Suprapubic skin (tissue), 4 donors: ENCODE measurements at regions not wholly inside any gene's neighbourhood (a gene's known extent, or its start where the extent isn't known, plus 50 kb on each side); places are given as distances from the start of the nearest gene placed in this dataset.

ENCODE experiments used
- DNase-seq, 2 donors: peaks; one replicate each; pipeline ENCODE4 v3.0.0-alpha.2; 2019; ENCODE audit warnings: low spot score in 2 of 2
- H3K27ac ChIP-seq: fragments of 200-600 bp; sonication (generic); one replicate; pipeline ENCODE4 v1.5.1; 2019
- H3K27me3 ChIP-seq: fragments of 200-600 bp; sonication (generic); one replicate; pipeline ENCODE4 v1.5.1; 2019
- H3K36me3 ChIP-seq: fragments of 200-600 bp; sonication (generic); one replicate; pipeline ENCODE4 v1.5.1; 2019
- H3K4me1 ChIP-seq: fragments of 200-600 bp; sonication (generic); one replicate; pipeline ENCODE4 v1.5.1; 2019
- H3K4me3 ChIP-seq: fragments of 200-600 bp; sonication (generic); one replicate; pipeline ENCODE4 v1.5.1; 2019; ENCODE audit warnings: mild to moderate bottlenecking
- H3K9me3 ChIP-seq: fragments of 200-600 bp; sonication (generic); one replicate; pipeline ENCODE4 v1.5.1; 2019
- EP300 ChIP-seq: sonication (generic); formaldehyde crosslinking; IDR thresholded peaks from one replicate; pipeline ENCODE4 v1.6.1; 2017; ENCODE audit warnings: antibody characterized with exemption
- POLR2A ChIP-seq, 2 donors: fragments of 450-650 bp; IDR thresholded peaks; one replicate each; pipeline ENCODE4 v1.6.1; 2017; ENCODE audit warnings: antibody characterized with exemption in 2 of 2, mild to moderate bottlenecking in 2 of 2, moderate library complexity in 2 of 2
- POLR2AphosphoS5 ChIP-seq, 3 donors: sonication (generic); formaldehyde crosslinking; IDR thresholded peaks; one replicate each; pipeline ENCODE4 v1.6.1; 2017; ENCODE audit warnings: antibody characterized with exemption in 3 of 3
- WGBS: methylation state at CpG from one replicate; pipeline ENCODE4 v1.1.5; 2018; 5-methylcytosine and 5-hydroxymethylcytosine counted together
- TF ChIP-seq, protein P1 (sequence below), 2 donors: fragments of 200-600 bp in 1 of 2; fragments of 450-650 bp in 1 of 2; sonication (generic) in 1 of 2; IDR thresholded peaks; one replicate each; pipeline ENCODE4 v1.5.1; 2016 to 2019; ENCODE audit warnings: antibody characterized with exemption in 2 of 2, mild to moderate bottlenecking in 1 of 2, moderate library complexity in 1 of 2

DNA sequence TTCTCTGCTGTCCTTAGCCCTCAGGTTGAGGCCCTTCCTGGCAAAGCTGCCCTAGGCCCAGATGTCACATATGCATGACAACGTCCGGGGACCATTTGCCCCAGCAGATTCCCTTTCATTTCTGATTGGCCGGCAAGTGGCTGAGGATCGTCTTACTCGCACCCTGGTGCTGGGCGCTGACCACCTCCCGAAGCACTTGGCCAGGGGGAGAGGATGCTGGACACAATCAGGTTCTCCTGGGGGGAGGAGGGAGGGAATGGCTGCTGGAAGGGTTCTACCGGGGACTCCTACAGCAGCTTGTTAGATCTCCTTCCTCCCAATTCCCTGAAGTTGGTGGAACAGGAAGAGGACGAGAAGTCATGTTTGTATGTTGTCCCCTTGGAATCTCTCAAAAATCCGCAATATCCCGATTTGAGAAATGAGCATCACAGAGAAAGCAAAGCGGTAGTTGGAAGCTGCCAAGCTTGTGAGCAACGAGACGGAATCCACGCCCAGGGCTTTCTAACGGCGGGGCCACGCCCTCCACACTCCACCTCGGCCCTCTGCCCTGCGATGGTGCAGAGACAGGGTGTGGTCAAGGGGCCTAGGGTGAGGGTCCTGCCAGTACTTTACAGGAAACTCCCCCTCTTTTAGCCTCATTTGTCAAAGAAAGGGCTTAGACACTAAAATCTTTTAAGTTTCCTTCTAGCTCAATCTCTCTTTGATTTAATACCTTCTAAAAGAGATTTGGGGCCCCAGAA lies 61.8 kb upstream of the YWHAQ start:
- Histone ChIP-seq H3K27ac (peak overlapping the region; percentile 76), H3K4me3 (peak overlapping the region; percentile 6), H3K36me3 (no peaks in the 10 kb centered on the region), H3K4me1 (peaks cover 12% of the 10 kb centered on the region), H3K9me3 (no peaks in the 10 kb centered on the region), H3K27me3 (no peaks in the 10 kb centered on the region)
- TF ChIP-seq, protein P1, sequence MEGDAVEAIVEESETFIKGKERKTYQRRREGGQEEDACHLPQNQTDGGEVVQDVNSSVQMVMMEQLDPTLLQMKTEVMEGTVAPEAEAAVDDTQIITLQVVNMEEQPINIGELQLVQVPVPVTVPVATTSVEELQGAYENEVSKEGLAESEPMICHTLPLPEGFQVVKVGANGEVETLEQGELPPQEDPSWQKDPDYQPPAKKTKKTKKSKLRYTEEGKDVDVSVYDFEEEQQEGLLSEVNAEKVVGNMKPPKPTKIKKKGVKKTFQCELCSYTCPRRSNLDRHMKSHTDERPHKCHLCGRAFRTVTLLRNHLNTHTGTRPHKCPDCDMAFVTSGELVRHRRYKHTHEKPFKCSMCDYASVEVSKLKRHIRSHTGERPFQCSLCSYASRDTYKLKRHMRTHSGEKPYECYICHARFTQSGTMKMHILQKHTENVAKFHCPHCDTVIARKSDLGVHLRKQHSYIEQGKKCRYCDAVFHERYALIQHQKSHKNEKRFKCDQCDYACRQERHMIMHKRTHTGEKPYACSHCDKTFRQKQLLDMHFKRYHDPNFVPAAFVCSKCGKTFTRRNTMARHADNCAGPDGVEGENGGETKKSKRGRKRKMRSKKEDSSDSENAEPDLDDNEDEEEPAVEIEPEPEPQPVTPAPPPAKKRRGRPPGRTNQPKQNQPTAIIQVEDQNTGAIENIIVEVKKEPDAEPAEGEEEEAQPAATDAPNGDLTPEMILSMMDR (IDR thresholded peaks at IDR 0.05) = no peak
- TF ChIP-seq POLR2A (IDR thresholded peaks at IDR 0.05) (no peak), EP300 (no peak), POLR2AphosphoS5 (IDR thresholded peaks at IDR 0.05) (no peak)
- DNase-seq = no peak
- WGBS = 20% methylated on average over 19 of the region's 20 CpGs

DNA sequence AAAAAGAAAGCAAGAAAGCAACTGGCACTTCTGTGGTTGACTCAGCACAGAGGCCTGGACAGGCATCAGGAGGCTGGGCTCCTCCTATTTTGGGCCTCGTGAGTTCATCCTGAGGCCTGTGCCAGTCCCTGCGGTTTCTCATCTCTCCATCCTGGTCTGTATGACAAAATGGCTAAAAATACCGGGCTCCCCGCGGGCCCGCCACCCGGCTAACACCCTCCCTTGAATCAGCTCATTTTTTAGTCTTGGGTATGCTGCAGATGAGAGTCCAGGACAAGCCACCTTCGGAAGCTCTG lies 62.3 kb upstream of the YWHAQ start:
- Histone ChIP-seq H3K4me3 (peak overlapping the region; percentile 6), H3K4me1 (peaks cover 12% of the 10 kb centered on the region), H3K9me3 (no peaks in the 10 kb centered on the region), H3K36me3 (no peaks in the 10 kb centered on the region), H3K27me3 (no peaks in the 10 kb centered on the region), H3K27ac (peak overlapping the region; percentile 76)
- TF ChIP-seq EP300 = no peak
- no peak for TF ChIP-seq POLR2AphosphoS5 (IDR thresholded peaks at IDR 0.05)
- TF ChIP-seq POLR2A (IDR thresholded peaks at IDR 0.05) = no peak
- TF ChIP-seq, protein P1 (IDR thresholded peaks at IDR 0.05) = no peak
- DNase-seq = peak in 1 of 2 donors; percentile 75
- WGBS = 29% methylated on average over 7 of the region's 8 CpGs

DNA sequence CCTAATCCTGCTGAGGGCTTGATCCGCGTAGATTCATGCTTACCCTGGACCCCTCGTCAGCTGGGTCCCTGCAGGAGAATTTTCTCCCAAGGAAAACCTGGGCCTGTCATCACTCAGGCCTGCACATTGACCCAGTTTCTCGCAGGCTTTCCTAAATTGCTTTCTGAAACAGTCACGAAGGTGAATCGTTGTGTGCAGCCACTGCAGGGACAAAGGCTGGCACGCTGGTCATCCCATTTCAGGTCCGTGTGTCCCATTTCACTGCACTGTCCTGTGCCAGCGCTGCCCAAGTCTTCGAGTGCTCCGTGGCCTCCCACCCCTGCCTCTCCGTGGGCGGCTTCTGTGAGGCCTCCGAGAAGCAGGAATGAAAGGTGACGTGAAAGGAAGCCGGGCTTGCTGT lies 62.8 kb upstream of the YWHAQ start:
- Histone ChIP-seq H3K4me1 (peaks cover 12% of the 10 kb centered on the region), H3K9me3 (no peaks in the 10 kb centered on the region), H3K27me3 (no peaks in the 10 kb centered on the region), H3K27ac (no peak overlapping the region), H3K36me3 (no peaks in the 10 kb centered on the region), H3K4me3 (no peak overlapping the region)
- 95% methylated on average over 16 of the region's 16 CpGs for WGBS
- DNase-seq = no peak
- TF ChIP-seq POLR2AphosphoS5 (IDR thresholded peaks at IDR 0.05) = no peak
- no peak for TF ChIP-seq EP300
- TF ChIP-seq POLR2A (IDR thresholded peaks at IDR 0.05) = no peak
- TF ChIP-seq, protein P1 (IDR thresholded peaks at IDR 0.05) = no peak

DNA sequence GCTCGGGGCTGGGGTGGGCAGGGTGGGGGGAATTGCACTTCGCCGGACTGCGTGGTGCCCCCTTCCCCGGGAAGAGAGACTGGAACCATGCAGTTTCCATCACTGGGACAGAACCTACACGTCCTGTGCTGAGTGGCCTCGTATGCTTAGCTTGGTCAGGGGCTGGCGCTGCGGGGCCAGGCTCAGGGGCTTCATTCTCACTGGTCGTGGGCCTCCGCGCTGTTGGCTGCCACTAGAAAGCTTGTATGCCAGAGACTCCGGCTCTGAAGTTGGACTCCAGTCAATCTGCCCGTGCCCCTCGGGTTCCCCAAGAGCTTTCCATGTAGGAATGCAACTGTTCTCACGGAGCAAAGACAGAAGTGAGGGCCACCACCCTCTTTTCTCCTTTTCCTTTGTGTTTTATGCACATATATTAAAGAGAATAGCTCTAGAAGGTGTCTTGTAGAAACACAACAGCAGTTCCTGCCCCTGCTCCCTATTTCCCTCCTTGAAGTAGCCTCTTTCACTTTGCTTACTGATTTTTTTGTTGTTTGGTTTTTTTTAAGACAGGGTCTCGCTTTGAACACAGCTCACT lies 64.0 kb upstream of the YWHAQ start:
- no peaks in the 10 kb centered on the region for H3K9me3 ChIP-seq
- WGBS = 92% methylated on average over 12 of the region's 17 CpGs
- no peak overlapping the region for H3K4me3 ChIP-seq
- H3K36me3 ChIP-seq = no peaks in the 10 kb centered on the region
- no peak overlapping the region for H3K27ac ChIP-seq
- TF ChIP-seq POLR2AphosphoS5 (IDR thresholded peaks at IDR 0.05) = no peak
- no peak for TF ChIP-seq POLR2A (IDR thresholded peaks at IDR 0.05)
- TF ChIP-seq, protein P1 (IDR thresholded peaks at IDR 0.05) = no peak
- TF ChIP-seq EP300 = no peak
- no peaks in the 10 kb centered on the region for H3K27me3 ChIP-seq
- DNase-seq = no peak
- H3K4me1 ChIP-seq = peaks cover 18% of the 10 kb centered on the region

DNA sequence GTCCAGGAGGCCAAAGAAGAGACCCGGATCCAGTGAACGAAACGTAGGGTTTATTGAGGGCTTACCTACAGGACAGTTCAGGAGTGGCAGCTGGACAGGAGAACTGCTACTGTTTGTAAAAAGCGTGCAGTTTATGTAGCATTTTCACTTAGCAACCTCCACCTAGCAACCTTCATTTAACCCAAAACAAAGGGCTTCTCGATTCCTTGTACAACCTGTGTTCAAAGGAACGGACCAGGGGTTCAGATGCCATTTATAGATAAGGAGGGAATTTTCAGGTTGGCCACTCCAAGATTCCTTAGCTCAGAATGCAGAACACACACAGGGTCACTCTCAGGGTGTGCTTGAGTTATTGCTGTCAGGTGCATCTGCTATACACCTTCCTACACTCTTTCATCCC lies 65.1 kb upstream of the YWHAQ start:
- H3K4me1 ChIP-seq = peaks cover 19% of the 10 kb centered on the region
- no peaks in the 10 kb centered on the region for H3K9me3 ChIP-seq
- no peak for TF ChIP-seq POLR2A (IDR thresholded peaks at IDR 0.05)
- TF ChIP-seq, protein P1 (IDR thresholded peaks at IDR 0.05) = no peak
- no peak for TF ChIP-seq POLR2AphosphoS5 (IDR thresholded peaks at IDR 0.05)
- TF ChIP-seq EP300 = no peak
- 88% methylated on average over 6 of the region's 6 CpGs for WGBS
- H3K27me3 ChIP-seq = no peaks in the 10 kb centered on the region
- no peak overlapping the region for H3K4me3 ChIP-seq
- H3K36me3 ChIP-seq = no peaks in the 10 kb centered on the region
- no peak overlapping the region for H3K27ac ChIP-seq
- DNase-seq = no peak
